ENCODE measurements at regions not wholly inside any gene's neighbourhood (a gene's known extent, or its start where the extent isn't known, plus 50 kb on each side); places are given as distances from the start of the nearest gene placed in this dataset.

DNA sequence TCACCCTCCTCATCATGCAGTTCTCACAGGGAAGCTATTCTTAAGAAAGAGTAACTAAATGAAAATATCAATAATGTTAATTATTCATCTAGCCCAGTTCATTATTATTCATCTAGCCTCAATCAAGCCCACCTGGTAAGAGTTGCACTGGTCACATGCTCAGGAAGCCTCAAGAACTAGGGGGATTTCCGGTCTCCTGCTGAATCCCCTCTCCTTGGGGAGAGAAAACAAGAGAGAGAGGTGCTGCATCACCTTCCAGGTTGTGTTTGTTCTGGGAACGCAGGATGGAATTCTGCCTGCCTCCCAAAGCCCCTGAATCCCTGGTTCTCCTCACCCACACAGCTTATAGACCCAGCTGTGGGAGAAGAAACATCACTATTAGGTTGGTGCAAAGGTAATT is 164.0 kb downstream of the PMP22 start (continued):
- no peak for TF ChIP-seq ZBTB40 (IDR thresholded peaks at IDR 0.05)
- TF ChIP-seq ZBTB40 (CRISPR knock-in tag; IDR thresholded peaks at IDR 0.05) = no peak
- no peak for TF ChIP-seq KLF1 (tag; IDR thresholded peaks at IDR 0.05)
- no peak for TF ChIP-seq MYBL2 (IDR thresholded peaks at IDR 0.05; ENCODE audit: low read depth)
- TF ChIP-seq MYBL2 (CRISPR knock-in tag; IDR thresholded peaks at IDR 0.05; ENCODE audit: borderline replicate concordance) = no peak
- no peak for TF ChIP-seq NUFIP1 (IDR thresholded peaks at IDR 0.05; ENCODE audit: partially characterized antibody)
- no peak for TF ChIP-seq NFE2 (IDR thresholded peaks at IDR 0.05; ENCODE audit: low read depth)
